NCI-H2171 (cell line): ENCODE measurements at regions not wholly inside any gene's neighbourhood (a gene's known extent, or its start where the extent isn't known, plus 50 kb on each side); places are given as distances from the start of the nearest gene placed in this dataset.
"Not testable (repeated sequence)": the region's sequence is repeated elsewhere in the genome, so short reads cannot be mapped to it uniquely, and the experiment has no call there.

Experiments
- DNase-seq: peaks from one replicate; lab custom pipeline; 2025; lab: John Stamatoyannopoulos, UW

- DNase-seq = no peak
Measured at GRCh38 chr1:96425382-96426129, 296.0 kb upstream of the PTBP2 start.

- no peak for DNase-seq
Measured at GRCh38 chr1:96427616-96428015, 294.0 kb upstream of the PTBP2 start.

- no peak for DNase-seq
Measured at GRCh38 chr1:96445302-96445701, 276.3 kb upstream of the PTBP2 start.

- DNase-seq = no peak
Measured at GRCh38 chr1:96464066-96464465, 257.5 kb upstream of the PTBP2 start.

- no peak for DNase-seq
Measured at GRCh38 chr1:96464522-96464921, 257.1 kb upstream of the PTBP2 start.

- no peak for DNase-seq
Measured at GRCh38 chr1:96464991-96465390, 256.6 kb upstream of the PTBP2 start.

GRCh38 chr1:96465441-96465840 is 256.1 kb upstream of the PTBP2 start:
- no peak for DNase-seq

GRCh38 chr1:96466842-96467241 is 254.7 kb upstream of the PTBP2 start:
- DNase-seq = no peak

- DNase-seq = not testable (repeated sequence)
Measured at GRCh38 chr1:96469726-96470125, 251.9 kb upstream of the PTBP2 start.

GRCh38 chr1:96472471-96472870 is 249.1 kb upstream of the PTBP2 start:
- no peak for DNase-seq

- no peak for DNase-seq
Measured at GRCh38 chr1:96473791-96474434, 247.7 kb upstream of the PTBP2 start.

GRCh38 chr1:96474985-96475743 is 246.4 kb upstream of the PTBP2 start:
- DNase-seq = no peak

GRCh38 chr1:96475903-96476302 is 245.7 kb upstream of the PTBP2 start:
- no peak for DNase-seq

- no peak for DNase-seq
Measured at GRCh38 chr1:96478228-96478627, 243.4 kb upstream of the PTBP2 start.

- DNase-seq = no peak
Measured at GRCh38 chr1:96481409-96481808, 240.2 kb upstream of the PTBP2 start.

GRCh38 chr1:96482616-96483015 is 239.0 kb upstream of the PTBP2 start:
- DNase-seq = no peak

- no peak for DNase-seq
Measured at GRCh38 chr1:96487394-96487793, 234.2 kb upstream of the PTBP2 start.

- DNase-seq = no peak
Measured at GRCh38 chr1:96487971-96488370, 233.6 kb upstream of the PTBP2 start.

GRCh38 chr1:96488777-96489176 is 232.8 kb upstream of the PTBP2 start:
- no peak for DNase-seq

- peak; percentile 44 for DNase-seq
Measured at GRCh38 chr1:96492236-96492635, 229.3 kb upstream of the PTBP2 start.

GRCh38 chr1:96498744-96499340 is 222.7 kb upstream of the PTBP2 start:
- DNase-seq = no peak

GRCh38 chr1:96508233-96508632 is 213.4 kb upstream of the PTBP2 start:
- no peak for DNase-seq

- DNase-seq = no peak
Measured at GRCh38 chr1:96509339-96509738, 212.2 kb upstream of the PTBP2 start.
